WERI-Rb-1 (cell line): ENCODE measurements at regions not wholly inside any gene's neighbourhood (a gene's known extent, or its start where the extent isn't known, plus 50 kb on each side); places are given as distances from the start of the nearest gene placed in this dataset.

Source experiments
- DNase-seq: peaks from one replicate; pipeline ENCODE4 v3.0.0-alpha.2; 2020
- H3K27ac ChIP-seq: fragments of 250-450 bp; sonication (Bioruptor Pico); 2 replicates; pipeline ENCODE4 v1.5.1; 2020; ENCODE audit warnings: mild to moderate bottlenecking, moderate library complexity
- H3K27me3 ChIP-seq: fragments of 250-450 bp; sonication (Bioruptor Pico); 2 replicates; pipeline ENCODE4 v1.5.1; 2021; ENCODE audit warnings: mild to moderate bottlenecking, low read depth, moderate library complexity; ENCODE audit not compliant: insufficient read depth, severe bottlenecking
- H3K36me3 ChIP-seq: fragments of 250-450 bp; sonication (Bioruptor Pico); 2 replicates; pipeline ENCODE4 v1.5.1; 2020; ENCODE audit warnings: mild to moderate bottlenecking, moderate library complexity
- H3K4me3 ChIP-seq: 2 replicates; pipeline ENCODE4 v1.5.1; 2011; ENCODE audit warnings: low read depth, mild to moderate bottlenecking, control low read depth, low read length
- H3K9me3 ChIP-seq: fragments of 250-450 bp; sonication (Bioruptor Pico); 2 replicates; pipeline ENCODE4 v1.5.1; 2021; ENCODE audit warnings: mild to moderate bottlenecking, moderate library complexity; ENCODE audit not compliant: severe bottlenecking
- CTCF ChIP-seq: IDR thresholded peaks from 2 replicates; pipeline ENCODE4 v1.5.1; 2011; ENCODE audit warnings: low read depth, mild to moderate bottlenecking, control low read depth, inconsistent platforms, low read length

GRCh38 chr12:5260086-5260485 is 171.8 kb upstream of the NTF3 start:
- Histone ChIP-seq H3K27me3 (no peaks in the 10 kb centered on the region), H3K27ac (no peak overlapping the region), H3K4me3 (no peak overlapping the region), H3K36me3 (no peaks in the 10 kb centered on the region), H3K9me3 (no peaks in the 10 kb centered on the region)
- DNase-seq, result no peak
- no peak for TF ChIP-seq CTCF

DNA sequence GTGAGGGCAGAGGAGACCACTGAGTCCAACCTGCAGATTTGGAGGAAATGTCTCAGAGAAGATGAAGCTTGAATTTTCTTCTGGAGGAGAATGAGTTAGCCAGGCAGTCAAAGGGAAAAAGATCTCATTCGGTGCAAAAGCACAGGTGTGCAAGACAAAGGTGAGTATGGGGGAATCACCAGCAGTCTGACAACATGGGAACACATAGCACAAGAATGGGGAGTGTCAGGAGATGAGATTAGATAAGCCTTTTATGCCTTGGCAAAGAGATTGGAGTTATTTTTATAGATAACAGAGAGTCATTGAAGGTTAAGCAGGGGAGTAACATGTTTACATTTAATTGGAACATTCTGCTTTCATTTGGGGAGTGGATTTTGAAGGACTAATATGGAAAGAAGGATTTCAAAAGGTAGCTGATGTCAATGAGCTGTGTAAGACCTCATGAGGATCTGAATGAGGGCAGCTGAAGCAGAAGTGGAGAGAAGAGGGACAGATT is 171.3 kb upstream of the NTF3 start:
- TF ChIP-seq CTCF, result no peak
- Histone ChIP-seq H3K36me3 (no peaks in the 10 kb centered on the region), H3K9me3 (no peaks in the 10 kb centered on the region), H3K27ac (no peak overlapping the region), H3K4me3 (no peak overlapping the region), H3K27me3 (no peaks in the 10 kb centered on the region)
- no peak for DNase-seq

- DNase-seq, result no peak
Observed at GRCh38 chr12:5262450-5262849, 169.5 kb upstream of the NTF3 start.

GRCh38 chr12:5262885-5263284 is 169.0 kb upstream of the NTF3 start:
- Histone ChIP-seq H3K4me3 (no peak overlapping the region), H3K9me3 (no peaks in the 10 kb centered on the region), H3K27ac (no peak overlapping the region), H3K36me3 (no peaks in the 10 kb centered on the region), H3K27me3 (no peaks in the 10 kb centered on the region)
- no peak for DNase-seq
- TF ChIP-seq CTCF, result no peak

More at GRCh38 chr12:5262450-5262849, 169.5 kb upstream of the NTF3 start:
- no peak for TF ChIP-seq CTCF
- Histone ChIP-seq H3K9me3 (no peaks in the 10 kb centered on the region), H3K27me3 (no peaks in the 10 kb centered on the region), H3K36me3 (no peaks in the 10 kb centered on the region), H3K4me3 (no peak overlapping the region), H3K27ac (no peak overlapping the region)

- no peak for TF ChIP-seq CTCF
- no peaks in the 10 kb centered on the region for H3K27me3 ChIP-seq
- DNase-seq, result no peak
Observed at GRCh38 chr12:5264006-5264405, 167.9 kb upstream of the NTF3 start.

More at GRCh38 chr12:5264006-5264405, 167.9 kb upstream of the NTF3 start:
- H3K36me3 ChIP-seq, result no peaks in the 10 kb centered on the region
- no peak overlapping the region for H3K4me3 ChIP-seq
- no peak overlapping the region for H3K27ac ChIP-seq
- no peaks in the 10 kb centered on the region for H3K9me3 ChIP-seq
